Mesendoderm (in vitro differentiated cells): ENCODE measurements at regions not wholly inside any gene's neighbourhood (a gene's known extent, or its start where the extent isn't known, plus 50 kb on each side); places are given as distances from the start of the nearest gene placed in this dataset.
"Not testable (repeated sequence)": the region's sequence is repeated elsewhere in the genome, so short reads cannot be mapped to it uniquely, and the experiment has no call there.

Experiments used
- DNase-seq: peaks from one replicate; pipeline ENCODE4 v3.0.0; 2013
- H2AK5ac ChIP-seq: 2 replicates; pipeline ENCODE4 v1.6.1; 2013; ENCODE audit warnings: low read length, inconsistent platforms
- H2BK120ac ChIP-seq: 2 replicates; pipeline ENCODE4 v1.6.1; 2013; ENCODE audit warnings: low read depth, mild to moderate bottlenecking, low read length, moderate library complexity, mixed read lengths
- H2BK15ac ChIP-seq: replicated peaks from 2 replicates; pipeline ENCODE4 v1.6.1; 2013; ENCODE audit warnings: low read depth, mild to moderate bottlenecking, moderate library complexity
- H2BK5ac ChIP-seq: 2 replicates; pipeline ENCODE4 v1.6.1; 2013; ENCODE audit warnings: low read length, inconsistent platforms
- H3K18ac ChIP-seq: 2 replicates; pipeline ENCODE4 v1.6.1; 2013; ENCODE audit warnings: mild to moderate bottlenecking, low read length, mixed read lengths
- H3K23ac ChIP-seq: one replicate; pipeline ENCODE4 v1.6.1; 2013; ENCODE audit warnings: low read length
- H3K27ac ChIP-seq: 2 replicates; pipeline ENCODE4 v1.5.1; 2013; ENCODE audit warnings: low read depth, mild to moderate bottlenecking, inconsistent platforms, low read length, moderate library complexity
- H3K27me3 ChIP-seq: 2 replicates; pipeline ENCODE4 v1.6.1; 2013; ENCODE audit warnings: low read length, control low read depth, mild to moderate bottlenecking, inconsistent platforms; ENCODE audit not compliant: insufficient read depth, poor library complexity
- H3K36me3 ChIP-seq: 2 replicates; pipeline ENCODE4 v1.6.1; 2013; ENCODE audit warnings: low read length, inconsistent platforms; ENCODE audit not compliant: control insufficient read depth, insufficient read depth
- H3K4ac ChIP-seq: one replicate; pipeline ENCODE4 v1.6.1; 2013; ENCODE audit warnings: low read depth, mild to moderate bottlenecking, low read length, moderate library complexity
- H3K4me1 ChIP-seq: 2 replicates; pipeline ENCODE4 v1.6.1; 2013; ENCODE audit warnings: low read depth, low read length, inconsistent platforms; ENCODE audit not compliant: control insufficient read depth
- H3K4me2 ChIP-seq: 2 replicates; pipeline ENCODE4 v1.6.1; 2013; ENCODE audit warnings: low read length
- H3K4me3 ChIP-seq: 2 replicates; pipeline ENCODE4 v1.5.1; 2013; ENCODE audit warnings: mild to moderate bottlenecking, low read length
- H3K56ac ChIP-seq: one replicate; pipeline ENCODE4 v1.6.1; 2013; ENCODE audit warnings: low read length
- H3K79me1 ChIP-seq: 2 replicates; pipeline ENCODE4 v1.6.1; 2013; ENCODE audit warnings: low read length, inconsistent platforms
- H3K79me2 ChIP-seq: 2 replicates; pipeline ENCODE4 v1.6.1; 2013; ENCODE audit warnings: mild to moderate bottlenecking, low read length; ENCODE audit not compliant: control insufficient read depth, insufficient read depth
- H3K9ac ChIP-seq: 2 replicates; pipeline ENCODE4 v1.6.1; 2013; ENCODE audit warnings: low read length, inconsistent platforms
- H4K5ac ChIP-seq: one replicate; pipeline ENCODE4 v1.6.1; 2013; ENCODE audit warnings: low read length
- H4K8ac ChIP-seq: one replicate; pipeline ENCODE4 v1.6.1; 2013; ENCODE audit warnings: low read depth, mild to moderate bottlenecking, control low read depth, low read length, moderate library complexity
- WGBS: extraction: QIAGEN DNeasy Blood & Tissue Kit; methylation state at CpG from one replicate; pipeline ENCODE4 v1.1.7; 2013; ENCODE audit warnings: low lambda C conversion rate, missing lambda C conversion rate; ENCODE audit not compliant: insufficient coverage; ENCODE audit errors: extremely low coverage; 5-methylcytosine and 5-hydroxymethylcytosine counted together

- H3K4me1 ChIP-seq, H3K18ac ChIP-seq, H4K8ac ChIP-seq, H3K4ac ChIP-seq, DNase-seq, H3K56ac ChIP-seq, H3K79me2 ChIP-seq, H3K36me3 ChIP-seq, H2AK5ac ChIP-seq, H3K23ac ChIP-seq, H3K9ac ChIP-seq, H3K4me2 ChIP-seq, H3K79me1 ChIP-seq, H3K27ac ChIP-seq, H2BK5ac ChIP-seq, H2BK15ac ChIP-seq, H3K4me3 ChIP-seq, H4K5ac ChIP-seq, H3K27me3 ChIP-seq, H2BK120ac ChIP-seq: not testable (repeated sequence)
- WGBS = no CpG with 5 or more reads among the region's 4 CpGs
Measured at GRCh38 chr5:13335026-13335425, 609.5 kb downstream of the DNAH5 start.

- H2BK15ac ChIP-seq = no peak overlapping the region
- no peaks in the 10 kb centered on the region for H3K4me1 ChIP-seq
- H3K4me3 ChIP-seq = no peak overlapping the region
- H4K5ac ChIP-seq = no peak overlapping the region
- H3K36me3 ChIP-seq = no peaks in the 10 kb centered on the region
- no peaks in the 10 kb centered on the region for H3K79me2 ChIP-seq
- no peaks in the 10 kb centered on the region for H3K79me1 ChIP-seq
- H4K8ac ChIP-seq = no peak overlapping the region
- no peaks in the 10 kb centered on the region for H3K27me3 ChIP-seq
- no peak overlapping the region for H3K56ac ChIP-seq
- no peak overlapping the region for H3K4me2 ChIP-seq
- no peak overlapping the region for H2AK5ac ChIP-seq
- no CpG with 5 or more reads among the region's 6 CpGs for WGBS
- no peak for DNase-seq
- no peak overlapping the region for H3K27ac ChIP-seq
- H3K9ac ChIP-seq = no peak overlapping the region
- no peak overlapping the region for H3K4ac ChIP-seq
- H2BK5ac ChIP-seq = no peak overlapping the region
- no peak overlapping the region for H2BK120ac ChIP-seq
- no peak overlapping the region for H3K23ac ChIP-seq
- H3K18ac ChIP-seq = no peak overlapping the region
Measured at GRCh38 chr5:13331585-13331984, 612.9 kb downstream of the DNAH5 start.

- H3K56ac ChIP-seq = no peak overlapping the region
- WGBS = no CpG with 5 or more reads among the region's 1 CpG
Measured at GRCh38 chr5:13328316-13328715, 616.2 kb downstream of the DNAH5 start.

GRCh38 chr5:13325765-13326164 is 618.7 kb downstream of the DNAH5 start:
- H3K4me2 ChIP-seq = no peak overlapping the region
- no peaks in the 10 kb centered on the region for H3K79me1 ChIP-seq
- WGBS = 0% methylated on average over 1 of the region's 1 CpG
- H3K23ac ChIP-seq = no peak overlapping the region
- H3K56ac ChIP-seq = no peak overlapping the region
- H3K4me3 ChIP-seq = no peak overlapping the region
- peak; percentile 27 for DNase-seq
- no peak overlapping the region for H2BK5ac ChIP-seq
- H3K4ac ChIP-seq = no peak overlapping the region
- H3K9ac ChIP-seq = no peak overlapping the region
- no peak overlapping the region for H3K27ac ChIP-seq
- no peaks in the 10 kb centered on the region for H3K79me2 ChIP-seq
- H2BK15ac ChIP-seq = no peak overlapping the region
- H2BK120ac ChIP-seq = no peak overlapping the region
- no peak overlapping the region for H3K18ac ChIP-seq
- no peaks in the 10 kb centered on the region for H3K27me3 ChIP-seq
- no peak overlapping the region for H2AK5ac ChIP-seq
- H3K4me1 ChIP-seq = no peaks in the 10 kb centered on the region
- no peak overlapping the region for H4K8ac ChIP-seq
- H4K5ac ChIP-seq = no peak overlapping the region
- H3K36me3 ChIP-seq = no peaks in the 10 kb centered on the region

More at GRCh38 chr5:13328316-13328715, 616.2 kb downstream of the DNAH5 start:
- Histone ChIP-seq H4K5ac (no peak overlapping the region), H3K4me1 (no peaks in the 10 kb centered on the region), H3K27me3 (no peaks in the 10 kb centered on the region), H3K4me3 (no peak overlapping the region), H2AK5ac (no peak overlapping the region), H2BK5ac (no peak overlapping the region), H3K9ac (no peak overlapping the region), H3K79me2 (no peaks in the 10 kb centered on the region), H3K23ac (no peak overlapping the region), H3K4me2 (no peak overlapping the region), H3K27ac (no peak overlapping the region), H3K36me3 (no peaks in the 10 kb centered on the region), H3K4ac (no peak overlapping the region), H3K79me1 (no peaks in the 10 kb centered on the region), H4K8ac (no peak overlapping the region), H2BK120ac (no peak overlapping the region), H3K18ac (no peak overlapping the region), H2BK15ac (no peak overlapping the region)
- DNase-seq = peak; percentile 14

GRCh38 chr5:13322769-13323168 is 621.7 kb downstream of the DNAH5 start:
- Histone ChIP-seq H2BK120ac (no peak overlapping the region), H3K4me1 (no peaks in the 10 kb centered on the region)
- DNase-seq = no peak

GRCh38 chr5:13317654-13318053 is 626.8 kb downstream of the DNAH5 start:
- Histone ChIP-seq H3K79me1 (no peaks in the 10 kb centered on the region), H3K4me2 (no peak overlapping the region), H2AK5ac (no peak overlapping the region), H3K27ac (no peak overlapping the region), H3K9ac (no peak overlapping the region), H3K4ac (no peak overlapping the region), H2BK15ac (no peak overlapping the region), H3K36me3 (no peaks in the 10 kb centered on the region), H2BK120ac (no peak overlapping the region), H3K4me1 (no peaks in the 10 kb centered on the region), H3K27me3 (no peaks in the 10 kb centered on the region), H3K23ac (no peak overlapping the region), H3K4me3 (no peak overlapping the region), H3K79me2 (no peaks in the 10 kb centered on the region), H3K18ac (no peak overlapping the region), H4K8ac (no peak overlapping the region), H4K5ac (no peak overlapping the region), H3K56ac (no peak overlapping the region), H2BK5ac (no peak overlapping the region)
- WGBS = no CpG with 5 or more reads among the region's 3 CpGs
- DNase-seq = no peak

More at GRCh38 chr5:13322769-13323168, 621.7 kb downstream of the DNAH5 start:
- no peak overlapping the region for H4K5ac ChIP-seq
- H3K4me3 ChIP-seq = no peak overlapping the region
- no peak overlapping the region for H2BK5ac ChIP-seq
- no peak overlapping the region for H3K23ac ChIP-seq
- H3K36me3 ChIP-seq = no peaks in the 10 kb centered on the region
- H3K79me2 ChIP-seq = no peaks in the 10 kb centered on the region
- H3K79me1 ChIP-seq = no peaks in the 10 kb centered on the region
- no peak overlapping the region for H3K18ac ChIP-seq
- H3K9ac ChIP-seq = no peak overlapping the region
- H3K27ac ChIP-seq = no peak overlapping the region
- H3K56ac ChIP-seq = no peak overlapping the region
- H2AK5ac ChIP-seq = no peak overlapping the region
- no peaks in the 10 kb centered on the region for H3K27me3 ChIP-seq
- H4K8ac ChIP-seq = no peak overlapping the region
- H2BK15ac ChIP-seq = no peak overlapping the region
- H3K4ac ChIP-seq = no peak overlapping the region
- H3K4me2 ChIP-seq = no peak overlapping the region
